Keratinocyte (primary cell): ENCODE measurements at regions not wholly inside any gene's neighbourhood (a gene's known extent, or its start where the extent isn't known, plus 50 kb on each side); places are given as distances from the start of the nearest gene placed in this dataset.

Source experiments
- EZH2 ChIP-seq: IDR thresholded peaks from one replicate; pipeline ENCODE4 v1.6.1; 2012; ENCODE audit warnings: inconsistent platforms, mild to moderate bottlenecking, low read length, moderate library complexity
- TF ChIP-seq, protein P1 (sequence below), 3 experiments: IDR thresholded peaks in 1 of 3; conservative IDR thresholded peaks in 1 of 3; optimal IDR thresholded peaks in 1 of 3; 2 replicates in 2 of 3; 3 replicates in 1 of 3; pipeline versions ENCODE3 to v1.5.1; 2011; ENCODE audit warnings: low read length in 3 of 3, mild to moderate bottlenecking in 3 of 3, moderate library complexity in 2 of 3, control low read depth in 1 of 3, inconsistent platforms in 1 of 3; ENCODE audit not compliant: insufficient read depth in 2 of 3; ENCODE audit errors: extremely low read depth in 1 of 3

DNA sequence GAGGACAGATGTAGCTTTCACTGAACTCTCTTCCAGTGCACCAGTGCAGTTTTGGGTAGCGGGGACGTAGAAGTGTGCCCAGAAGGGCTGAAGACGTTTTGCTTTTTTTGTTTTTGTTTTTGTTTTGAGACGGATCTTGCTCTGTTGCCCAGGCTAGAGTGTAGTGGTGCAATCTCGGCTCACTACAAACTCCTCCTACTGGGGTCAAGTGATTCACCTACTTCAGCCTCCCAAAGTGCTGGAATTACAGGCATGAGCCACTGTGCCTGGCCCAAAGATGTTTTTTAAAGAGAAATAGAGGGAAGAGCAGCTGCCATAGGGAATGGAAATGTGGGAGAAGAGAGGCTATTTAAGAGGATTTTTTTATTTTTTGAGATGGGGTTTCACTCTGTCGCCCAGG, 74.4 kb upstream of the ACSL1 start:
- no peak for TF ChIP-seq EZH2
- TF ChIP-seq, protein P1, sequence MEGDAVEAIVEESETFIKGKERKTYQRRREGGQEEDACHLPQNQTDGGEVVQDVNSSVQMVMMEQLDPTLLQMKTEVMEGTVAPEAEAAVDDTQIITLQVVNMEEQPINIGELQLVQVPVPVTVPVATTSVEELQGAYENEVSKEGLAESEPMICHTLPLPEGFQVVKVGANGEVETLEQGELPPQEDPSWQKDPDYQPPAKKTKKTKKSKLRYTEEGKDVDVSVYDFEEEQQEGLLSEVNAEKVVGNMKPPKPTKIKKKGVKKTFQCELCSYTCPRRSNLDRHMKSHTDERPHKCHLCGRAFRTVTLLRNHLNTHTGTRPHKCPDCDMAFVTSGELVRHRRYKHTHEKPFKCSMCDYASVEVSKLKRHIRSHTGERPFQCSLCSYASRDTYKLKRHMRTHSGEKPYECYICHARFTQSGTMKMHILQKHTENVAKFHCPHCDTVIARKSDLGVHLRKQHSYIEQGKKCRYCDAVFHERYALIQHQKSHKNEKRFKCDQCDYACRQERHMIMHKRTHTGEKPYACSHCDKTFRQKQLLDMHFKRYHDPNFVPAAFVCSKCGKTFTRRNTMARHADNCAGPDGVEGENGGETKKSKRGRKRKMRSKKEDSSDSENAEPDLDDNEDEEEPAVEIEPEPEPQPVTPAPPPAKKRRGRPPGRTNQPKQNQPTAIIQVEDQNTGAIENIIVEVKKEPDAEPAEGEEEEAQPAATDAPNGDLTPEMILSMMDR (optimal IDR thresholded peaks at IDR 0.05 in 1 of 3, IDR thresholded peaks at IDR 0.05 in 1 of 3, conservative IDR thresholded peaks at IDR 0.05 in 1 of 3; ENCODE audit: extremely low read depth in 1 of 3, insufficient read depth in 2 of 3, low read length in 3 of 3), result no peak
